ENCODE measurements at regions not wholly inside any gene's neighbourhood (a gene's known extent, or its start where the extent isn't known, plus 50 kb on each side); places are given as distances from the start of the nearest gene placed in this dataset.

- TF ChIP-seq POLR2AphosphoS5 (IDR thresholded peaks at IDR 0.05; ENCODE audit: low read depth, low read length) (no peak), SIN3A (IDR thresholded peaks at IDR 0.05; ENCODE audit: borderline replicate concordance, insufficient read depth, low read depth, low read length) (no peak), CTCF (IDR thresholded peaks at IDR 0.05) (no peak), TCF7L2 (IDR thresholded peaks at IDR 0.05; ENCODE audit: low read depth, low read length) (no peak)
- TF ChIP-seq, protein P1, sequence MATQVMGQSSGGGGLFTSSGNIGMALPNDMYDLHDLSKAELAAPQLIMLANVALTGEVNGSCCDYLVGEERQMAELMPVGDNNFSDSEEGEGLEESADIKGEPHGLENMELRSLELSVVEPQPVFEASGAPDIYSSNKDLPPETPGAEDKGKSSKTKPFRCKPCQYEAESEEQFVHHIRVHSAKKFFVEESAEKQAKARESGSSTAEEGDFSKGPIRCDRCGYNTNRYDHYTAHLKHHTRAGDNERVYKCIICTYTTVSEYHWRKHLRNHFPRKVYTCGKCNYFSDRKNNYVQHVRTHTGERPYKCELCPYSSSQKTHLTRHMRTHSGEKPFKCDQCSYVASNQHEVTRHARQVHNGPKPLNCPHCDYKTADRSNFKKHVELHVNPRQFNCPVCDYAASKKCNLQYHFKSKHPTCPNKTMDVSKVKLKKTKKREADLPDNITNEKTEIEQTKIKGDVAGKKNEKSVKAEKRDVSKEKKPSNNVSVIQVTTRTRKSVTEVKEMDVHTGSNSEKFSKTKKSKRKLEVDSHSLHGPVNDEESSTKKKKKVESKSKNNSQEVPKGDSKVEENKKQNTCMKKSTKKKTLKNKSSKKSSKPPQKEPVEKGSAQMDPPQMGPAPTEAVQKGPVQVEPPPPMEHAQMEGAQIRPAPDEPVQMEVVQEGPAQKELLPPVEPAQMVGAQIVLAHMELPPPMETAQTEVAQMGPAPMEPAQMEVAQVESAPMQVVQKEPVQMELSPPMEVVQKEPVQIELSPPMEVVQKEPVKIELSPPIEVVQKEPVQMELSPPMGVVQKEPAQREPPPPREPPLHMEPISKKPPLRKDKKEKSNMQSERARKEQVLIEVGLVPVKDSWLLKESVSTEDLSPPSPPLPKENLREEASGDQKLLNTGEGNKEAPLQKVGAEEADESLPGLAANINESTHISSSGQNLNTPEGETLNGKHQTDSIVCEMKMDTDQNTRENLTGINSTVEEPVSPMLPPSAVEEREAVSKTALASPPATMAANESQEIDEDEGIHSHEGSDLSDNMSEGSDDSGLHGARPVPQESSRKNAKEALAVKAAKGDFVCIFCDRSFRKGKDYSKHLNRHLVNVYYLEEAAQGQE (IDR thresholded peaks at IDR 0.05; ENCODE audit: insufficient read depth in 1 of 2, low read depth in 2 of 2, low read length in 1 of 2) = no peak
Observed at GRCh38 chr1:81590171-81590570, 210.6 kb upstream of the ADGRL2 start.

Measured in Panc1 (cell line).